ENCODE measurements at regions not wholly inside any gene's neighbourhood (a gene's known extent, or its start where the extent isn't known, plus 50 kb on each side); places are given as distances from the start of the nearest gene placed in this dataset.

- no peak for DNase-seq
- Mint-ChIP-seq H3K27me3 (peaks cover 6 to 41% of the 10 kb centered on the region in 2 donors), H3K9me3 (peaks cover 0 to 3% (median 0%) of the 10 kb centered on the region in 5 donors), H3K4me1 (no peaks in the 10 kb centered on the region), H3K4me3 (no peak overlapping the region), H3K36me3 (no peaks in the 10 kb centered on the region), H3K27ac (no peak overlapping the region)
- Histone ChIP-seq H3K27me3 (ENCODE audit: insufficient read depth, low read length, poor library complexity, severe bottlenecking) (no peaks in the 10 kb centered on the region), H3K4me3 (ENCODE audit: low read length) (no peak overlapping the region), H3K4me1 (ENCODE audit: insufficient read depth, low read length) (no peaks in the 10 kb centered on the region), H3K9me3 (ENCODE audit: low read length) (no peaks in the 10 kb centered on the region), H3K27ac (ENCODE audit: low read depth, low read length) (no peak overlapping the region), H3K36me3 (ENCODE audit: insufficient read depth, low read length) (no peaks in the 10 kb centered on the region)
- ChIA-PET POLR2A (no interaction called here), CTCF (no interaction called here)
These were observed 64.5 kb upstream of the NLK start for GRCh38 chr17:27977751-27978688.

- H3K4me1 ChIP-seq (ENCODE audit: insufficient read depth, low read length), result no peaks in the 10 kb centered on the region
- Mint-ChIP-seq H3K4me1 (no peaks in the 10 kb centered on the region), H3K9me3 (peaks cover 0 to 3% (median 0%) of the 10 kb centered on the region in 5 donors), H3K36me3 (no peaks in the 10 kb centered on the region), H3K4me3 (no peak overlapping the region), H3K27ac (no peak overlapping the region), H3K27me3 (peaks cover 12 to 38% of the 10 kb centered on the region in 2 donors)
- no peaks in the 10 kb centered on the region for H3K36me3 ChIP-seq (ENCODE audit: insufficient read depth, low read length)
- H3K27me3 ChIP-seq (ENCODE audit: insufficient read depth, low read length, poor library complexity, severe bottlenecking), result no peaks in the 10 kb centered on the region
- no peak overlapping the region for H3K27ac ChIP-seq (ENCODE audit: low read depth, low read length)
- no peaks in the 10 kb centered on the region for H3K9me3 ChIP-seq (ENCODE audit: low read length)
- no peak for DNase-seq
- POLR2A ChIA-PET, result no interaction called here
- CTCF ChIA-PET, result no interaction called here
- no peak overlapping the region for H3K4me3 ChIP-seq (ENCODE audit: low read length)
These were observed 63.7 kb upstream of the NLK start for GRCh38 chr17:27978689-27979175.

DNA sequence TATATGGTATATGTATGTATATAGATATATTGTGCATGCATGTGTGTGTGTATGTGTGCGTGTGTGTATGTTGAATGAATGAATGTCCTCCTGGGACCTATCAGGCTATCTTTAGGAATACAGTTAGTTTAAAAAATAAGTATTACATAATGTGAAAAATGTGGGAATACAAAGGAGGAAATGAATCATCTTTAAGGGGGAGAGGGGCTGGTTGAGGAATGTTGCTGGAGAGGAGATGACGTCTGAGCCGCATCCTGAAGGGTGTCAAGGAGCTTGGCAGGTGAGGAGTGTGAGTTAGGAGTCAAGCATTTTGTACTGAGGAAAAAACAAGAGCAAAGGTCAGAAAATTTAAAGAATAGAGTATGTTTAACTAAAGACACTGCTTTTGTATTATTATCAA, 62.4 kb upstream of the NLK start:
- H3K27me3 Mint-ChIP-seq, result peaks cover 12 to 44% of the 10 kb centered on the region in 2 donors
- Histone ChIP-seq H3K4me1 (ENCODE audit: insufficient read depth, low read length) (peaks cover 3% of the 10 kb centered on the region), H3K36me3 (ENCODE audit: insufficient read depth, low read length) (no peaks in the 10 kb centered on the region), H3K9me3 (ENCODE audit: low read length) (no peaks in the 10 kb centered on the region), H3K27me3 (ENCODE audit: insufficient read depth, low read length, poor library complexity, severe bottlenecking) (no peaks in the 10 kb centered on the region), H3K27ac (ENCODE audit: low read depth, low read length) (no peak overlapping the region), H3K4me3 (ENCODE audit: low read length) (no peak overlapping the region)
- H3K4me3 Mint-ChIP-seq, result no peak overlapping the region
- no peak for DNase-seq
- POLR2A ChIA-PET, result no interaction called here
- H3K9me3 Mint-ChIP-seq, result no peaks in the 10 kb centered on the region
- H3K4me1 Mint-ChIP-seq, result peaks cover 1 to 4% (median 4%) of the 10 kb centered on the region in 3 donors
- CTCF ChIA-PET, result no interaction called here
- H3K27ac Mint-ChIP-seq, result no peak overlapping the region
- H3K36me3 Mint-ChIP-seq, result no peaks in the 10 kb centered on the region

GRCh38 chr17:27981978-27982377, 60.5 kb upstream of the NLK start:
- Mint-ChIP-seq H3K4me3 (no peak overlapping the region), H3K9me3 (no peaks in the 10 kb centered on the region), H3K27ac (no peak overlapping the region), H3K4me1 (peaks cover 5 to 13% (median 10%) of the 10 kb centered on the region in 3 donors), H3K27me3 (peaks cover 6 to 39% of the 10 kb centered on the region in 2 donors), H3K36me3 (no peaks in the 10 kb centered on the region)
- H3K27ac ChIP-seq (ENCODE audit: low read depth, low read length), result no peak overlapping the region
- H3K36me3 ChIP-seq (ENCODE audit: insufficient read depth, low read length), result no peaks in the 10 kb centered on the region
- no peaks in the 10 kb centered on the region for H3K9me3 ChIP-seq (ENCODE audit: low read length)
- no peak for DNase-seq
- CTCF ChIA-PET, result no interaction called here
- POLR2A ChIA-PET, result interaction anchor here (0.6 kb wide), 1 partner anchor 134 kb away, joined by 4 read pairs; no protein-coding TSS in a partner anchor
- H3K4me1 ChIP-seq (ENCODE audit: insufficient read depth, low read length), result peaks cover 5% of the 10 kb centered on the region
- H3K4me3 ChIP-seq (ENCODE audit: low read length), result no peak overlapping the region
- H3K27me3 ChIP-seq (ENCODE audit: insufficient read depth, low read length, poor library complexity, severe bottlenecking), result no peaks in the 10 kb centered on the region

GRCh38 chr17:27982688-27983087, 59.8 kb upstream of the NLK start:
- CTCF ChIA-PET, result no interaction called here
- Mint-ChIP-seq H3K27me3 (peaks cover 6 to 35% of the 10 kb centered on the region in 2 donors), H3K4me3 (no peak overlapping the region), H3K27ac (no peak overlapping the region), H3K36me3 (no peaks in the 10 kb centered on the region), H3K9me3 (no peaks in the 10 kb centered on the region), H3K4me1 (peaks cover 5 to 13% (median 10%) of the 10 kb centered on the region in 3 donors)
- Histone ChIP-seq H3K36me3 (ENCODE audit: insufficient read depth, low read length) (no peaks in the 10 kb centered on the region), H3K9me3 (ENCODE audit: low read length) (no peaks in the 10 kb centered on the region), H3K4me3 (ENCODE audit: low read length) (no peak overlapping the region), H3K27ac (ENCODE audit: low read depth, low read length) (no peak overlapping the region), H3K4me1 (ENCODE audit: insufficient read depth, low read length) (peaks cover 5% of the 10 kb centered on the region), H3K27me3 (ENCODE audit: insufficient read depth, low read length, poor library complexity, severe bottlenecking) (no peaks in the 10 kb centered on the region)
- POLR2A ChIA-PET, result interaction anchor here (0.5 kb wide), 1 partner anchor 57 kb away, joined by 3 read pairs; no protein-coding TSS in a partner anchor
- no peak for DNase-seq

- Mint-ChIP-seq H3K4me1 (peaks cover 5 to 13% (median 10%) of the 10 kb centered on the region in 3 donors), H3K27ac (no peak overlapping the region), H3K4me3 (no peak overlapping the region), H3K27me3 (peaks cover 6 to 28% of the 10 kb centered on the region in 2 donors), H3K36me3 (no peaks in the 10 kb centered on the region), H3K9me3 (no peaks in the 10 kb centered on the region)
- POLR2A ChIA-PET, result no interaction called here
- H3K9me3 ChIP-seq (ENCODE audit: low read length), result no peaks in the 10 kb centered on the region
- no peak overlapping the region for H3K4me3 ChIP-seq (ENCODE audit: low read length)
- no peaks in the 10 kb centered on the region for H3K27me3 ChIP-seq (ENCODE audit: insufficient read depth, low read length, poor library complexity, severe bottlenecking)
- no peak overlapping the region for H3K27ac ChIP-seq (ENCODE audit: low read depth, low read length)
- DNase-seq, result no peak
- CTCF ChIA-PET, result no interaction called here
- H3K36me3 ChIP-seq (ENCODE audit: insufficient read depth, low read length), result no peaks in the 10 kb centered on the region
- H3K4me1 ChIP-seq (ENCODE audit: insufficient read depth, low read length), result peaks cover 5% of the 10 kb centered on the region
These were observed 58.6 kb upstream of the NLK start for GRCh38 chr17:27983853-27984252.

- Histone ChIP-seq H3K36me3 (ENCODE audit: insufficient read depth, low read length) (no peaks in the 10 kb centered on the region), H3K27me3 (ENCODE audit: insufficient read depth, low read length, poor library complexity, severe bottlenecking) (no peaks in the 10 kb centered on the region), H3K27ac (ENCODE audit: low read depth, low read length) (no peak overlapping the region), H3K4me1 (ENCODE audit: insufficient read depth, low read length) (peaks cover 5% of the 10 kb centered on the region), H3K9me3 (ENCODE audit: low read length) (no peaks in the 10 kb centered on the region), H3K4me3 (ENCODE audit: low read length) (no peak overlapping the region)
- no peak overlapping the region for H3K4me3 Mint-ChIP-seq
- H3K36me3 Mint-ChIP-seq, result no peaks in the 10 kb centered on the region
- ChIA-PET POLR2A (no interaction called here), CTCF (no interaction called here)
- H3K9me3 Mint-ChIP-seq, result no peaks in the 10 kb centered on the region
- peaks cover 5 to 13% (median 10%) of the 10 kb centered on the region in 3 donors for H3K4me1 Mint-ChIP-seq
- DNase-seq, result no peak
- no peak overlapping the region for H3K27ac Mint-ChIP-seq
- H3K27me3 Mint-ChIP-seq, result peaks cover 6 to 24% of the 10 kb centered on the region in 2 donors
These were observed 58.1 kb upstream of the NLK start for GRCh38 chr17:27984404-27984803.

DNA sequence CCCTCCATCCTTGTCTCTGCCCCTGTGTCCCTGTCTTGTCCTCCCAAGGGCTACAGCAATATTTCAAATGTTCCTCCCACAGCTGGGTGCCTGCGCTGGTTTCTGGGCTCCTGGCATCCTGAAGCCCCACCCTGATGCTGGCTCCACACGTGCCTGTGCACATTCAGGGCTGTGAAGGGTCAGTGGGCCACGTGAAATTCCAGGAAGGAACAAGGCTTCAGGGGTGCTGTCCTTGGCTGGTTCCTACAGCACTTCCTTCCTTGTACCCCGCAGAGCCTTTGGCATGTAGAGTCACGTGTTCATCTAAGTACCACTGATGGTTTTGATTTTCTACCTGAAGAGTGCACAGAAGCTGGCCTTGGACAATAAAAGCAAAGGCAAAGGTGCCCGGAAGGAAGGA, 57.7 kb upstream of the NLK start:
- Histone ChIP-seq H3K4me3 (ENCODE audit: low read length) (no peak overlapping the region), H3K4me1 (ENCODE audit: insufficient read depth, low read length) (peaks cover 5% of the 10 kb centered on the region), H3K36me3 (ENCODE audit: insufficient read depth, low read length) (no peaks in the 10 kb centered on the region), H3K9me3 (ENCODE audit: low read length) (no peaks in the 10 kb centered on the region), H3K27ac (ENCODE audit: low read depth, low read length) (peak overlapping the region; percentile 40), H3K27me3 (ENCODE audit: insufficient read depth, low read length, poor library complexity, severe bottlenecking) (no peaks in the 10 kb centered on the region)
- Mint-ChIP-seq H3K27ac (no peak overlapping the region), H3K9me3 (no peaks in the 10 kb centered on the region), H3K36me3 (no peaks in the 10 kb centered on the region), H3K27me3 (peaks cover 6 to 24% of the 10 kb centered on the region in 2 donors), H3K4me3 (peak overlapping the region in 1 of 7 donors; percentile 32), H3K4me1 (peaks cover 5 to 13% (median 10%) of the 10 kb centered on the region in 3 donors)
- no peak for DNase-seq
- ChIA-PET CTCF (no interaction called here), POLR2A (no interaction called here)
